ENCODE measurements at regions not wholly inside any gene's neighbourhood (a gene's known extent, or its start where the extent isn't known, plus 50 kb on each side); places are given as distances from the start of the nearest gene placed in this dataset.

GRCh38 chr16:66199189-66199588 is 167.3 kb upstream of the CDH5 start:
- no peak for TF ChIP-seq POLR2A (IDR thresholded peaks at IDR 0.05)
- TF ChIP-seq CTCF (IDR thresholded peaks at IDR 0.05), result no peak
- TF ChIP-seq POLR2AphosphoS5 (IDR thresholded peaks at IDR 0.05), result no peak
